GM23248 (cell line): ENCODE measurements at regions not wholly inside any gene's neighbourhood (a gene's known extent, or its start where the extent isn't known, plus 50 kb on each side); places are given as distances from the start of the nearest gene placed in this dataset.

Source experiments
- DNase-seq: peaks from one replicate; pipeline ENCODE4 v3.0.0-alpha.2; 2015
- H2AFZ ChIP-seq: fragments of 200-600 bp; sonication (generic); 2 replicates; pipeline ENCODE4 v1.6.1; 2016; ENCODE audit warnings: antibody characterized with exemption
- H3F3A ChIP-seq: fragments of 200-600 bp; sonication (generic); 2 replicates; pipeline ENCODE4 v1.6.1; 2016; ENCODE audit warnings: mild to moderate bottlenecking, antibody characterized with exemption, mixed run types; ENCODE audit not compliant: insufficient read depth
- H3K27ac ChIP-seq: fragments of 200-600 bp; sonication (generic); 2 replicates; pipeline ENCODE4 v1.5.1; 2016; ENCODE audit warnings: mild to moderate bottlenecking
- H3K27me3 ChIP-seq: fragments of 200-600 bp; sonication (generic); replicated peaks from 2 replicates; pipeline ENCODE4 v1.6.1; 2016; ENCODE audit warnings: mild to moderate bottlenecking; ENCODE audit not compliant: insufficient read depth
- H3K36me3 ChIP-seq: fragments of 200-600 bp; sonication (generic); 2 replicates; pipeline ENCODE4 v1.6.1; 2016; ENCODE audit warnings: low read depth, mild to moderate bottlenecking
- H3K4me1 ChIP-seq: fragments of 200-600 bp; sonication (generic); 2 replicates; pipeline ENCODE4 v1.6.1; 2016; ENCODE audit warnings: mild to moderate bottlenecking; ENCODE audit not compliant: insufficient read depth
- H3K4me2 ChIP-seq: fragments of 200-600 bp; sonication (generic); one replicate; pipeline ENCODE4 v1.6.1; 2016; ENCODE audit warnings: mild to moderate bottlenecking; ENCODE audit not compliant: unreplicated experiment
- H3K4me3 ChIP-seq: fragments of 200-600 bp; sonication (generic); 2 replicates; pipeline ENCODE4 v1.5.1; 2016; ENCODE audit warnings: mild to moderate bottlenecking
- H3K79me2 ChIP-seq: fragments of 200-600 bp; sonication (generic); 2 replicates; pipeline ENCODE4 v1.6.1; 2016; ENCODE audit warnings: mild to moderate bottlenecking; ENCODE audit not compliant: insufficient read depth
- H3K9ac ChIP-seq: fragments of 200-600 bp; sonication (generic); 2 replicates; pipeline ENCODE4 v1.6.1; 2016; ENCODE audit warnings: mild to moderate bottlenecking
- H3K9me2 ChIP-seq: fragments of 200-600 bp; sonication (generic); 2 replicates; pipeline ENCODE4 v1.6.1; 2016; ENCODE audit warnings: mixed run types, mild to moderate bottlenecking, moderate library complexity; ENCODE audit not compliant: insufficient read depth
- H3K9me3 ChIP-seq: fragments of 200-600 bp; sonication (generic); one replicate; pipeline ENCODE4 v1.6.1; 2017; ENCODE audit warnings: low read depth
- H4K20me1 ChIP-seq: fragments of 200-600 bp; sonication (generic); 2 replicates; pipeline ENCODE4 v1.6.0; 2016; ENCODE audit not compliant: insufficient read depth
- EZH2 ChIP-seq: fragments of 200-600 bp; sonication (generic); IDR thresholded peaks from 2 replicates; pipeline ENCODE4 v1.6.1; 2018; ENCODE audit warnings: antibody characterized with exemption, mild to moderate bottlenecking; ENCODE audit not compliant: insufficient read depth, poor library complexity, severe bottlenecking
- EZH2phosphoT487 ChIP-seq: fragments of 200-600 bp; sonication (generic); IDR thresholded peaks from 2 replicates; pipeline ENCODE4 v1.6.1; 2018; ENCODE audit warnings: antibody characterized with exemption, moderate library complexity, mild to moderate bottlenecking, low read depth; ENCODE audit not compliant: insufficient read depth
- WGBS, 2 experiments: methylation state at CpG; one replicate each; pipeline ENCODE4 v1.1.6; 2015 to 2017; ENCODE audit warnings: low lambda C conversion rate in 2 of 2, low coverage in 1 of 2; ENCODE audit errors: missing lambda C conversion rate in 2 of 2; 5-methylcytosine and 5-hydroxymethylcytosine counted together
- in situ Hi-C: fragments of 300-500 bp; cut with MboI; formaldehyde crosslinking; loops from 2 replicates; pipeline ENCODE4 v1.15.0; 2020

DNA sequence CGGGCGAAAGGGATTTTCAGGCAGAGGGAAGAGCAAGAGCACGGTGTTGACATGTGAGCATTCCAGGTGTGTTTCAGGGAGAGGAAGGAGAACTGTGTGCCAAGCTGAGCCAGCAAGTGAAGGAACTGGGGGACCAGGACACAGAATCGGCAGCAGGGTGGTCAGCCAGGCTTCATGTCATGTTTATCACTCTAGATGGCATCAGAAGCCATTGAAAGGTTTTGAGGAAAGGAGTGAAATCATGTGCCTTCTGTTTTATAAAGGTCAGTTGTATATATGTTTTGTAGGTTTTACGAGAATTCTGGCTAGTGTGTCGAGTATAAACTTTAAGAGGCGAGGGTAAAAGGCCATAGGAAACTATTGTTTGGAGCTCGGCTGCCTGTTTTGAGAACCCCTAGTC, 682.3 kb downstream of the TRIML1 start:
- in situ Hi-C loops: no loop called here

DNA sequence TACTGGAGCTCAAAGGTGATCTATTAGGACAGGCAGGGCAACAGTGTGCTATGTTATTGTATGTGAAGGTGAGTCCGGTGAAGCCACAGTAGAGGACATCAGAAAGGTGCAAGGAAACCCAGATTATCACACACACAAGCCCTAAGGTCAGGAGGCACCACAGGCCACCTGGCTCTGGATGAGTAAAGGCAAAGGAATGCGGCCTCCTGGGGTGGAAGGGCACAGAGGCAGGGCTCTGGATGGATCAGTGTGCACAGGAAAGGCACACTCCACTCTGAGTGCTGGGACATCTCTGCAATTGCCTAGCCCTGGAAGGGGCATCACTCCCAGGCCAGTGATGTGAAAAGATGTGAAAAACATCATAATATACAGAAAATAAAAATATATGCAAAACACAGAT, 683.5 kb downstream of the TRIML1 start:
- H3K36me3 ChIP-seq: no peaks in the 10 kb centered on the region
- H3K4me2 ChIP-seq: no peak overlapping the region
- in situ Hi-C loops: no loop called here
- H3K9ac ChIP-seq: no peak overlapping the region
- no peak for DNase-seq
- no peaks in the 10 kb centered on the region for H3K27me3 ChIP-seq
- H3K9me2 ChIP-seq: no peaks in the 10 kb centered on the region
- H4K20me1 ChIP-seq: no peaks in the 10 kb centered on the region
- H3K79me2 ChIP-seq: no peaks in the 10 kb centered on the region
- no peaks in the 10 kb centered on the region for H3K4me1 ChIP-seq
- no peaks in the 10 kb centered on the region for H3F3A ChIP-seq
- 28 to 65% methylated on average over 2 of the region's 2 CpGs for WGBS, 2 experiments
- H3K4me3 ChIP-seq: no peak overlapping the region
- no peak overlapping the region for H3K27ac ChIP-seq
- no peak overlapping the region for H2AFZ ChIP-seq
- H3K9me3 ChIP-seq: no peaks in the 10 kb centered on the region
- TF ChIP-seq EZH2: no peak
- no peak for TF ChIP-seq EZH2phosphoT487

More for the DNA sequence above, 682.3 kb downstream of the TRIML1 start:
- H3K4me2 ChIP-seq: no peak overlapping the region
- no peaks in the 10 kb centered on the region for H3K79me2 ChIP-seq
- no peak for TF ChIP-seq EZH2phosphoT487
- TF ChIP-seq EZH2: no peak
- no peaks in the 10 kb centered on the region for H3F3A ChIP-seq
- no peaks in the 10 kb centered on the region for H3K9me3 ChIP-seq
- H3K9ac ChIP-seq: no peak overlapping the region
- H3K27ac ChIP-seq: no peak overlapping the region
- WGBS, 2 experiments: 21 to 24% methylated on average over 8 of the region's 8 CpGs
- no peaks in the 10 kb centered on the region for H3K27me3 ChIP-seq
- no peaks in the 10 kb centered on the region for H3K9me2 ChIP-seq
- no peaks in the 10 kb centered on the region for H3K4me1 ChIP-seq
- H3K4me3 ChIP-seq: no peak overlapping the region
- H4K20me1 ChIP-seq: no peaks in the 10 kb centered on the region
- no peaks in the 10 kb centered on the region for H3K36me3 ChIP-seq
- DNase-seq: no peak
- H2AFZ ChIP-seq: no peak overlapping the region

DNA sequence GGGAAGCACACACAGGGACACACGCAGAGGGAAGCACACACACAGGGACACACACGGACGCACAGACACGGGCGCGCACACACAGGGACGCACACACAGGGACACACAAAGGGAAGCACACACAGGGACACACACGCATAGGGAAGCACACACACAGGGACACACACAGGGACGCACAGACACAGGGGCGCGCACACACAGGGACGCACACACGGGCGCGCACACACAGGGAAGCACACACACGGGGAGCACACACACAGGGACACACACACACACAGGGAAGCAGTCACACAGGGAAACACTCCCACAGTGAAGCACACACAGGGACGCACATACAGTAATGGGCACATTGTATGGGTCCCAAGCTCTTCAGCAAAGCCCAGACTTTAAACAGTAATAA, 685.3 kb downstream of the TRIML1 start:
- Histone ChIP-seq H3K79me2 (no peaks in the 10 kb centered on the region), H3K9me2 (no peaks in the 10 kb centered on the region), H3K27me3 (no peaks in the 10 kb centered on the region), H3K36me3 (no peaks in the 10 kb centered on the region), H3K4me1 (no peaks in the 10 kb centered on the region), H3K4me2 (no peak overlapping the region), H3F3A (no peaks in the 10 kb centered on the region), H4K20me1 (no peaks in the 10 kb centered on the region), H3K9ac (no peak overlapping the region), H3K27ac (no peak overlapping the region), H3K4me3 (no peak overlapping the region), H3K9me3 (no peaks in the 10 kb centered on the region), H2AFZ (no peak overlapping the region)
- in situ Hi-C loops: no loop called here
- DNase-seq: no peak
- 72 to 85% methylated on average over 15 to 17 of the region's 17 CpGs for WGBS, 2 experiments
- no peak for TF ChIP-seq EZH2
- no peak for TF ChIP-seq EZH2phosphoT487

DNA sequence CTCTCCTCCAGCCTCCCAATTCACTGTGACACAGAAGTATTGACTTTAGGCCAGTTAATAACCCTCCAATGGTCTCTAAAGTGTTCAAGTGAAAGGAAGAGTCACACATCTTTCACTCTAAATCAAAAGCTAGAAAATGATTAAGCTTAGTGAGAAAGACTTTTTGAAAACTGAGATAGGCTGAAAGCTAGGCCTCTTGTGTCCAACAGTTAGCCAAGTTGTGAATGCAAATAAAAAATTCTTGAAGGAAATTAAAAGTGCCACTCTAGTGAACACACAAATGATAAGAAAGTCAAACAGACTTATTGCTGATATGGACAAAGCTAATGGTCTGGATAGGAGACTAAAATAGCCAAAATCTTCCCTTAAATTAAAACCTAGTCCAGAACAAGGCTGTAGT, 687.2 kb downstream of the TRIML1 start:
- H3K4me1 ChIP-seq: no peaks in the 10 kb centered on the region
- no peaks in the 10 kb centered on the region for H3K27me3 ChIP-seq
- no peaks in the 10 kb centered on the region for H4K20me1 ChIP-seq
- no peaks in the 10 kb centered on the region for H3F3A ChIP-seq
- in situ Hi-C loops: no loop called here
- TF ChIP-seq EZH2phosphoT487 (no peak), EZH2 (no peak)
- H3K79me2 ChIP-seq: no peaks in the 10 kb centered on the region
- H3K9me3 ChIP-seq: no peaks in the 10 kb centered on the region
- no peak overlapping the region for H3K27ac ChIP-seq
- no peak for DNase-seq
- H2AFZ ChIP-seq: no peak overlapping the region
- no peaks in the 10 kb centered on the region for H3K36me3 ChIP-seq
- H3K9me2 ChIP-seq: no peaks in the 10 kb centered on the region
- no peak overlapping the region for H3K9ac ChIP-seq
- H3K4me3 ChIP-seq: no peak overlapping the region
- no peak overlapping the region for H3K4me2 ChIP-seq

DNA sequence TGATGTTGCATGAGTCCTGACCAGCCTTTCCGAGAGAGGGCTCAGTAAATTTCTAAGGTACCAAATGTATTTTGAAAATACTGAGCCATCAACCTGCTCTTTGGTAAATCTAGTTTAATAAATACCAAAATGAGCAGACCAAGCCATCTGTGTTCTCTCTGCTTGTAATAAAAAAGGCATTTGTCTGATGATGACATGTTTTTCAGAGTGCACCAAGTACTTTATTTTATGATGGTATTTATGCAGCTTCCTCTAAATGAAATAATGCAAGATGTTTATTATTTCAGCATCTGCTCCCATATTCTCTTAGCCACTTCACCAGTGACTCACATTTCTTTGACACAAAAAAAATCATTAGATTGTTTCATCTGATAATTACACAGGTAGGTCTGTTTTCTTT, 700.5 kb downstream of the TRIML1 start:
- in situ Hi-C loops: no loop called here
- Histone ChIP-seq H3K79me2 (no peaks in the 10 kb centered on the region), H3K4me3 (no peak overlapping the region), H2AFZ (no peak overlapping the region), H3K4me1 (no peaks in the 10 kb centered on the region), H3K27ac (no peak overlapping the region), H3K9me3 (no peaks in the 10 kb centered on the region), H3K27me3 (no peaks in the 10 kb centered on the region), H3K9me2 (no peaks in the 10 kb centered on the region), H3K4me2 (no peak overlapping the region), H3F3A (no peaks in the 10 kb centered on the region), H3K36me3 (no peaks in the 10 kb centered on the region), H3K9ac (no peak overlapping the region), H4K20me1 (no peaks in the 10 kb centered on the region)
- WGBS, 2 experiments: 0 to 5% methylated on average over 1 of the region's 1 CpG
- TF ChIP-seq EZH2 (no peak), EZH2phosphoT487 (no peak)
- DNase-seq: no peak
